Sigmoid colon (tissue), 4 donors: ENCODE measurements at regions not wholly inside any gene's neighbourhood (a gene's known extent, or its start where the extent isn't known, plus 50 kb on each side); places are given as distances from the start of the nearest gene placed in this dataset.

Source experiments
- EP300 ChIP-seq, 4 donors: sonication (generic); formaldehyde crosslinking; IDR thresholded peaks; one replicate each; pipeline ENCODE4 v1.6.1; 2017; ENCODE audit warnings: antibody characterized with exemption in 4 of 4
- POLR2A ChIP-seq, 2 donors: fragments of 450-650 bp; IDR thresholded peaks; one replicate each; pipeline ENCODE4 v1.6.1; 2016; ENCODE audit warnings: antibody characterized with exemption in 2 of 2, mild to moderate bottlenecking in 2 of 2, moderate library complexity in 2 of 2
- TF ChIP-seq, protein P1 (sequence below), 4 experiments: fragments of 450-650 bp in 3 of 4; fragments of 200-600 bp in 1 of 4; IDR thresholded peaks; one replicate each; pipeline ENCODE4 v1.5.1; 2016 to 2019; ENCODE audit warnings: antibody characterized with exemption in 4 of 4, mild to moderate bottlenecking in 3 of 4, moderate library complexity in 2 of 4

DNA sequence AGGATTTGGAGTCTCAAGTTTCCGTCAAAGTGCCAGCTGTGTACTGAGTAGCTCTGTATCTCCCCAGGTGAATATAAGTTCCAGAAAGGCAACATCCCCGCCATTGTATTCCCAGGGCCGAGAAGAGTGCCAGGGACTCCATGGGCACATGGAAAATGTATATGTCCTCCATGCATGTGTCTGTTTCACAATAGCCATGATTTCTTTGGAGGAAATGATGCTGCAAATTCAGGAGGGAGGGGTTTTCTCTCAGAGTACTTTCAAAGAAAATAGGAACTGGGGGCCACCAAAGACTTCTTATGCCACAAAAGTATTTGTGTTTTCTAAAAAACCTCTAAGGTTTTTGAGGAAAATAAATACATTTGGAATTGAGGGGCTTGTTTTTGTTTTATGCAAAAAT is 524.6 kb downstream of the BNC2 start:
- TF ChIP-seq, protein P1, sequence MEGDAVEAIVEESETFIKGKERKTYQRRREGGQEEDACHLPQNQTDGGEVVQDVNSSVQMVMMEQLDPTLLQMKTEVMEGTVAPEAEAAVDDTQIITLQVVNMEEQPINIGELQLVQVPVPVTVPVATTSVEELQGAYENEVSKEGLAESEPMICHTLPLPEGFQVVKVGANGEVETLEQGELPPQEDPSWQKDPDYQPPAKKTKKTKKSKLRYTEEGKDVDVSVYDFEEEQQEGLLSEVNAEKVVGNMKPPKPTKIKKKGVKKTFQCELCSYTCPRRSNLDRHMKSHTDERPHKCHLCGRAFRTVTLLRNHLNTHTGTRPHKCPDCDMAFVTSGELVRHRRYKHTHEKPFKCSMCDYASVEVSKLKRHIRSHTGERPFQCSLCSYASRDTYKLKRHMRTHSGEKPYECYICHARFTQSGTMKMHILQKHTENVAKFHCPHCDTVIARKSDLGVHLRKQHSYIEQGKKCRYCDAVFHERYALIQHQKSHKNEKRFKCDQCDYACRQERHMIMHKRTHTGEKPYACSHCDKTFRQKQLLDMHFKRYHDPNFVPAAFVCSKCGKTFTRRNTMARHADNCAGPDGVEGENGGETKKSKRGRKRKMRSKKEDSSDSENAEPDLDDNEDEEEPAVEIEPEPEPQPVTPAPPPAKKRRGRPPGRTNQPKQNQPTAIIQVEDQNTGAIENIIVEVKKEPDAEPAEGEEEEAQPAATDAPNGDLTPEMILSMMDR (IDR thresholded peaks at IDR 0.05) = no peak
- TF ChIP-seq POLR2A (IDR thresholded peaks at IDR 0.05) (no peak), EP300 (IDR thresholded peaks at IDR 0.05) (no peak)
